Fibroblast of the conjunctiva (primary cell): ENCODE measurements at regions not wholly inside any gene's neighbourhood (a gene's known extent, or its start where the extent isn't known, plus 50 kb on each side); places are given as distances from the start of the nearest gene placed in this dataset.
A peak's percentile ranks its signal among the peaks of the same experiment; 100 is the strongest.
"Not testable (repeated sequence)": the region's sequence is repeated elsewhere in the genome, so short reads cannot be mapped to it uniquely, and the experiment has no call there.

Experiments
- DNase-seq: peaks from one replicate; pipeline ENCODE4 v3.0.0-alpha.2; 2010; ENCODE audit warnings: low read depth

DNA sequence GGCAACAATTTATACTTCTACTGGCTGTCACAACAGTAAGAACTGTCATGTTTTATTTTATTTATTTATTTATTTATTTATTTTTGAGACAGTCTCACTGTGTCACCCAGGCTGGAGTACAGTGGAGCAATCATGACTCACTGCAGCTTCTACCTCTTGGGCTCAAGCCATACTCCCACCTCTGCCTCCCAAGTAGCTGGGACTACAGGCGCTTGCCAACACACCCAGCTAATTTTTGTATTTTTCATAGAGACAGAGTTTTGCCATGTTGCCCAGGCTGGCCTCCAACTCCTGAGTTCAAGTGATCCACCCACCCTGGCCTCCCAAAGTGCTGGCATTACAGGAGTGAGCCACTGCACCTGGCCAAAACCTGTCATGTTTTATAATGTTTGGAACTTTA lies 255.1 kb upstream of the DUSP10 start:
- not testable (repeated sequence) for DNase-seq

DNA sequence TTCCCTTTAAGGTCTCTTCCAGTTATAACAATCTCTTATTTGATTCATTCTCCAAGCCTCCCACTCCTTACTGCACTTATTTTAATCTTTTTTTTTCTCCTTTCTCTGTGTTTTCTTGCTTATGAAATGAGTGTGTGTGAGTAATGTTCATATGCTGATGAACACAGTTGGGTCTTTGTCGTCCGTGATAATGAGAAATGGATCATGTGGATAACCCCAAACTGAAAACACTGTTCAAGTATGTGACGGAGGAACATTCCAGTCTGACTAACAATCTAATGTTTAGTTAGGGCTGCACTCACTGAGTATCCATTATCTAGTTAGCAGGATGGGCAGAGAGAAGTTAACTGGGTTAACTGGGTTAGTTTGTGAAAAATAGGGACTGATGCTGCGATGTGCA lies 253.1 kb upstream of the DUSP10 start:
- no peak for DNase-seq

DNA sequence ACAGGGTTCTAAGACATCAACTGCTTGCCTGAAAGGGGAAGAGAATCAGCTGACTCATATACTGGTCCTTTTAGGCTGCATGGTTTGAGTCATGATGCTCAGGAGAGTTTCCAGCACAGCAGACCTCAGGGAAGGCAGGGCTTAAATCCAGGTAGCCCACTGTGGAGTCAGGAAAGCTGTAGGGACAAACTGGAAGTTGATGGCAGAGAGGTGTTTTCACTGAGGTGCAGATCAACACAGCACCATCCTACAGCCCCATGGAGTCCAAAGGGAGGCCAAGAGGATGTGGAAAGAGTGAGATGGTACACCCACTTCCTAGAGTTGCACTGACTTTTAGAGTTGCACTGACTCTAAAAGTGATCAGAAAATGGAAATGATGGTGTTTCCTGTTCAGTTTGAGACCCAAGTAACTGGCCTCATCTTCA lies 252.4 kb upstream of the DUSP10 start:
- DNase-seq, result no peak

DNA sequence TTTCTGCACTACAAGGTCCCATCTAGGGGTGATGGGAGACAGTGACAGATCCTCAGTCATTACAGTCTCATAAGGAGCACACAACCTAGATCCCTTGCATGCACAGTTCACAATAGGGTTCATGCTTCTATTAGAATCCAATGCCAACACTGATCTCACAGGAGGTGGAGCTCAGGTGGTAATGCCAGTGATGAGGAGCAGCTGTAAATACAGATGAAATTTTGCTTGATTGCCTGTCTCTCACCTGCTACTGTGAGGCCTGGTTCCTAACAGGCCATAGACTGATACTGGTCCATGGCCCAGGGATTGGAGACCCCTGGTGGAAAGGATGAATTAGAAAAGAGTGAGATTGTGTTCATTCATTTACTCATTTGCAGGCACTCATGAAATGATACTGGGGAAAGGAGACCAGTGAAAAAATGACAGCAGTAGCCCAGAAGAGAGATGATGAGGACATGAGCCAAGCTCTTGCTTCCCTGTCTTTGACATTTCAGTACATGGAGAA lies 251.6 kb upstream of the DUSP10 start:
- no peak for DNase-seq

DNA sequence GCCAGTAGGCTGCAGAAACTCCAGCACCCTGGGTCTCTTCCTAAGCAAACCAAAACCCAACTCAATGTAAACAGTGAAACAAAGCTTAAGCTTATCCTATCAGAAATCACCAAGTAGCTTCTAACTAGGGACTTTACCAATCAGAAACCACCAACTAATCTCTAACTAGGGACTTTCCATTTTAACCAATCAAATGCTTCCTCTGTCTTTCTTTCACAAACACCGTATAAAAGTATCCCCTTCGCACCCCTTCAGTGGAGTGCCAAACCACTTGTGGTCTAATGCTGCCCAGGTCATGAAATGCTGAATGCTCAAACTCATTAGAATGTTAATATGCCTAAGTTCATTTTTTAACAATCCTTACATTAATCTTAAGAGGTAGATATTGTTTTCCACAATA lies 250.5 kb upstream of the DUSP10 start:
- no peak for DNase-seq

DNA sequence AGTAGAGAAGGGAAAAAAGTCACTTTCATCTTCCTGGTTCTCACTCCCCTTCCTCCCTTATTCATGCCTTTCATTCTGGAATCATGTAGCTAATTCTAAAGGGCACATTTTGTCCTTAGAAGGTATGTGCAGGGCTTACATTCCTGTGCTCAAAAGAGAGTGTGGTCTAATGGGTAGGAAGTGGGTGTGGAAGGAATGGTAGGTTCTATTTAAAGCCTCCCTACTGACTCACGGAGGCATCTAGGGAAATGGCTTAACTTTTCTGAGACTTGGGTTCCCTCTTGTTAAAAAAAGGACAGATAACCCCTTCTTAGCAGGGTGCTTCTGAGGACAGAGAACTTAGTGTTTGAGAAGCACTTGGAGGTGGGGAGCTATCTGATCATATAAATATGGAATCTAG lies 249.3 kb upstream of the DUSP10 start:
- DNase-seq, result no peak

DNA sequence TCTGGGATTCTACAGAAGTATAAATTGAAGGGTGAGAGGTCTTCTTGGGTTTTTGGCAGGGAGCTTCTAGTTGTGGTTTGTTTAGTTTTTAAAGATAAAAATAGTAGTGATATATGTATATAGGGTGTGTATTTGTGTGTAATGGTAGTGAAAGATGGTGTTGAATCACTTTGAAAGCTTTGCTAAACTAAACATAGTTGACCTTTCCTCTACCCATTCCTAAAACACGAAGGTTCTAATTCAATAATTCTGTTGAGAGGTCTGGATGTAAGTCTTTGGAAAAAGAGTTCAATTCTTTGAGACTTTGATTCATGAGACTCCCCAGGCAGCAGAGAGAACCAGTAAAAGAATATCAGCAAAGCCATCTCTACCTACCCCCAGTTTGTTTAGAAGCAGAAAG lies 247.9 kb upstream of the DUSP10 start:
- no peak for DNase-seq

DNA sequence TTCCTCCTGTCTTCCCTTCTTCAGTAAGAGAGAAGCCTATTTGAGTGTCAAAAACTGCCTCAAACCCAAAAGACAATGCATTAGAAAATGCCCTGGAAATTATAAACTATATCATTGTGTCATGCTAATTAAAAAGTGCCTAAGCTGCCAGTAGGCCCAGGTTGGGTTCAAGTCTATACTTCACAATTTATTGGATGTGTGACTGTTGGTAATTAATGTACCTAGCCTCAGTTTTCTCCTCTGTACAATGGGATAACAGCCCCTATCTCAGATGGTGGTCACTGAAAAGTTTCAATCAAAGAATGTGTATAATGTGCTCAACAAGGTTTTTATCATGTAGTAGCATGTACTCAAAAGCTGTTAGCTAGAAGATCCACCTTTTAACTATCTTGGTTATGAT lies 246.9 kb upstream of the DUSP10 start:
- no peak for DNase-seq

DNA sequence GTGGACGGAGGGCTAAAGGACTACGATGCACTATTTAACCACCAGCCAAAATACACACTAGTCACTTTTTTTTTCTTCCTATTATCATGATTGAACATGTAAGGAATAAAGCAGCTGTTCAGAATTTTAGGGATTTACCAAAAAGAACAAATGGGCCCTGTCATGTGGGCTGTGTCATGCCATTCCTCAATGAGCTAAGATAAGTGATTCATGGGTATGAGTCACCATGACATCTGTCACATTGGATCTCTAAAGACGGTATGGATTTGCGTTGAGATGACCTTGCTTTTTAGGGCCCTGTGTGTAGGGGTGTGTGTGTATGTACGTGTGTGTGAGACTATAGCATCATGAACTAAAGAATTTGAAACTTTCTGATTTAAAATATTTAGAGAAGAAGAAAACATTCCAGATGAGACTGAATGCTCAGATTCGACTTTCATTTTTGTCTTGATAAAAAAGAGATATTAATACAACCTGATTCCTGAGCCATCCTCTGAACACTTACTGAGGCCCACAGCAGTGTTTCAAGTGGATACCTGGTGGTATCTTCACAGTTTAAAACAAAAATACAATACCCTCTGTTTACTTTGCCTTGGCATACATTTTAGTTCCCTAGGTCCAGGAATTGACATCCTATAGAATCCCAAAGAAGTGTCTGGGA lies 246.1 kb upstream of the DUSP10 start:
- DNase-seq, result peak; percentile 62

DNA sequence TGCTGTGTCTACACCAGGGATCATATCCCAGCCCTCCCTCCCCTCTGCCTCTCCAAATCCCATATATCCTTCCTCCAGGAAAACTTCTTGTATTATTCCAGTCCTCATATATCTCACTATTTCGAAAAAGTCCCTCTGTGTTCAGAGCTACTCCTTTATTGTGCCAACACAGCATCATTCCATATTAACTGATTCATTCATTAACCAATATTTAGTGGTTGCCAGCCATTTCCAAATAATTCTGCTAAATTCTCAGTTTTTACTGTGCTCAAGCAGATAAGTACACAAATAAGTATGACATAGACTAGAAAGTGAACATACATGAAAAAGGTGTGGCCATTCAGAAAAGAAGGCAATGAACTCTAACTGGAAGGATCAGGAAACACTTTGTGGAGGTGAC lies 241.6 kb upstream of the DUSP10 start:
- no peak for DNase-seq

DNA sequence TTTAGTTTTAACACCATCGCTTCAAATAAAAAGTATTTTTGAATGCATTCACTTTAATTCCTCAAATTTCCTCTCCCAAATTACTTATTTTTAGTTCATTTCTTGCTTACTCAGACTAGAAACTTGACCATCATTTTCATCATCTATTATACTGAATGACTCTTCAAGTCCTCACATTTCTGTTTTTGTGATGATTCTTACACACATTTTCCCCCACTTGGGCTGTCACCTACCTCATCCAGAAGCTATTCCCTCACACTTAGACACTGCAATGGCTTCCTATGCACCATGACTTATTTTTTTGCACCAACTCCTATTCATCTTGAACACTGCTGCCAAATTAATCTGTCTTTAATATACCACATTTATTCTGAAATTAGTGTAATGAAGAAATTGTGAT lies 239.6 kb upstream of the DUSP10 start:
- DNase-seq, result no peak

DNA sequence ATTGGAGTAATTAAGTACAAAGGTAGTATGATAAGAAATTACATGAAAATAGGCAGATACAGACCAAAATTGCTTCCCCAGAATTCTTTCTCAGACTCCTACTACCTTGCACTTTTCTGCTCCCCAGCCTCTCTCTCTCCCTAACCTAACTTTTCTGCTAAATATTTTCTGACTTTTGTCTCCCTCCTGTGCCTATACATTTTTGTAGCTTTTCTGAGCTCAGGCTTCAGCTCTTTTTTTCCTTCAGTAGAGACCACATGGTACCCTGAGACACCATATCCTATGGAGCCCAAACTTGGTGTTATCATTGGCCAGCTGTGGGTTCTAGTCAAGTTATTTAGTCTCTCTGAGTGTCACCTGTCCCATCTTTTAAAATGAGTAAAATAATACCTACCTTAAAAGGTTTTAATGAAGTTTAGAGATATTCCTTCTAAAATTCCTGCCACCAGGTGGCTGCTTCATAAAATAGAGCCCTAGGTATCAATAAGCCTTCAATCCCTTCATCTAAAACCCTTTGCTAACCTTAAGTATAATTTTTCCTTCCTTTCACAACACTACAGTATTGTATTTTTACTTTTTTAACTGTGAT lies 237.6 kb upstream of the DUSP10 start:
- DNase-seq, result no peak

DNA sequence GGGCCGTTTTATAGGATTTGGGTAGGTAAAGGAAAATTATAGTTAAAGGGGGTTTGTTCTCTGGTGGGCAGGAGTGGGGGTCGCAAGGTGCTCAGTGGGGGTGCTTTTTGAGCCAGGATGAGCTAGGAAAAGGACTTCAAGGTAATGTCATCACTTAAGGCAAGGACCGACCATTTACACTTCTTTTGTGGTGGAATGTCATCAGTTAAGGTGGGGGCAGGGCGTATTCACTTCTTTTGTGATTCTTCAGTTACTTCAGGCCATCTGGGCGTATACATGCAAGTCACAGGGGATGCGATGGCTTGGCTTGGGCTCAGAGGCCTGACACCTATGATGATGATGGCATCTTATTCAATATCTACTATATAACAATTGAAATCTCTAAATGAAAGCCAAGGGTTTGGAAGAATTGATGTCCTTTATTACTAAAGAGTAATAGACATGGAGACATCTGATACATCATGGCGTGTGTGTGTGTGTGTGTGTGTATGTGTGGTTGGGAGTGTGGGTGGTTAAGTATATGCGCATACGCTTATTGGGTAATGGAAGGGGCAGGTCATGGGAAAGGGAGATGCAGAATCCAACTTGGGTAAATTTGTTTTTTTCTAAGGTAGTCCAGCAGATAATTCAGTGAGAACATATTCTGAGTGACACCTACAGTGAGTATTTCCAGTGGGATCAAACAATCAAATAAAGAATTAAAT lies 236.9 kb upstream of the DUSP10 start:
- DNase-seq, result not testable (repeated sequence)

DNA sequence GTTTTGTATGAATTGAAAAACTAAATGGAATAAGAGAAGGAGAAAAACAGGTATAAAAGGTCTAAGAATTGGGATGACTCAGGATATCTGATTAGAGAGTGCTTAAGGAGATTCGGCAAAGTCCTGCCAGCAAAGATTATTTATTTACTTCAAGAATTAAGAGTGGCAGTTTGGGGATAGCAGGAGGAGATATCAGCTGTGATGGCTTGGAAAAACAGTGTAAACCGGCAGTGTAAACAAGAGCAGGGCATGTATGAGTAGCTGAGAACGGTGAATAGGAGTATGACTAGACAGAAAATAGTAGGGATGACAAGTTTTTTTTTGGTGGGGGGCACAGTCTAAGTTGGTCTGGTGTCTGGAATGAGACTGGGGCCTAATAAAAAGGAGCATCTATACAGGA lies 231.9 kb upstream of the DUSP10 start:
- DNase-seq, result not testable (repeated sequence)

DNA sequence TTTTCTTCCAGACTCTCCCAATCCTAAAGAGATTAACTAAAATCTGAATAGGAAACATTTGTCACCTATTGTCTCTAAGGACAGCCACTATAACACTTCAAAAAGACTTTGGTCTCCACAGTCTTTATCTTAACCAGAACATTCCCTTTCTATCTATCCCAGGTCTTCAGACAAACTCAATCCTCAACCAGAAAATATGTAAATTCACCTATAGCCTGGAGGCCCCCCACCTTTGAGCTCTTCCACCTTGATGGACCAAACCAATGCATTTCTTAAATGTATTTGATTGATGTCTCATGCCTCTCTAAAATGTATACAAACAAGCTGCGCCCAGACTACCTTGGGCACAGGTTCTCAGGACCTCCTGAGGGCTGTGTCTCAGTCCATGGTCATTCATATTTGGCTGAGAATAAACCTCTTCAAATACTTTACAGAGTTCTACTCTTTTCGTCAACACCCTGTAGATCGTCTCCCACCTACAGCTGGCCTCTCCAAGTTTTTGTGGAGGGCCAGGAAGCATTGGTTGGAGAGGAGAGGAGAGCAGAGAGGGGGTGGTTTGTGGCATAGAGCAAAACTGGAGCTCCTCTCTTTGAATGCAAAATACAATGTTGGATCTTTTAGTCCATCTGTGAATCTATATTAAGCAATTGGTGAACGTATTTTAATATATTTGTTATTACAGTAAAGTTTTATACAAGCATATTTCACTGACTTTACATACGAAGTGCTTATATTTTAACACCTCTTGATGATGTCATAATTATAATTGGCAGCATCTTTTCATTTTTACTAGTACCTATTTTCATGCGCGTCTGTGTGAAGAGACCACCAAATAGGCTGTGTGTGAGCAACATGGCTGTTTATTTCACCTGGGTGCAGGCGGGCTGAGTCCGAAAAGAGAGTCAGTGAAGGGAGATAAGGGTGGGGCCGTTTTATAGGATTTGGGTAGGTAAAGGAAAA lies 230.7 kb upstream of the DUSP10 start:
- no peak for DNase-seq

DNA sequence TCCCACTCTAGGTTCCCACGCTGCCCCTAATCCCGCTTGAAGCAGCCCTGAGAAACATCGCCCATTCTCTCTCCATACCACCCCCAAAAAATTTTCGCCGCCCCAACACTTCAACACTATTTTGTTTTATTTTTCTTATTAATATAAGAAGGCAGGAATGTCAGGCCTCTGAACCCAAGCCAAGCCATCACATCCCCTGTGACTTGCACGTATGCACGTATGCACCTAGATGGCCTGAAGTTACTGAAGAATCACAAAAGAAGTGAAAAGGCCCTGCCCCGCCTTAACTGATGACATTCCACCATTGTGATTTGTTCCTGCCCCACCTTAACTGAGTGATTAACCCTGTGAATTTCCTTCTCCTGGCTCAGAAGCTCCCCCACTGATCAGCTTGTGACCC lies 229.1 kb upstream of the DUSP10 start:
- not testable (repeated sequence) for DNase-seq

DNA sequence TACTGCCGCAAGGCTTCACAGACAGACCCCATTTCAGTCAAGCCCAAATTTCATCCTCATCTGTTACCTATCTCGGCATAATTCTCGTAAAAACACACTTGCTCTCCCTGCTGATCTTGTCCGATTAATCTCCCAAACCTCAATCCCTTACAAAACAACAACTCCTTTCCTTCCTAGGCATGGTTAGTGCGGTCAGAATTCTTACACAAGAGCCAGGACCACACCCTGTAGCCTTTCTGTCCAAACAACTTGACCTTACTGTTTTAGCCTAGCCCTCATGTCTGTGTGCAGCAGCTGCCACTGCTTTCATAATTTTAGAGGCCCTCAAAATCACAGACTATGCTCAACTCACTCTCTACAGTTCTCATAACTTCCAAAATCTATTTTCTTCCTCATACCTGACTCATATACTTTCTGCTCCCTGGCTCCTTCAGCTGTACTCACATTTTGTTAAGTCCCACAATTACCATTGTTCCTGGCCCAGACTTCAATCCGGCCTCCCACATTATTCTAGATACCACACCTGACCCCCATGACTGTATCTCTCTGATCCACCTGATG lies 227.5 kb upstream of the DUSP10 start:
- not testable (repeated sequence) for DNase-seq

DNA sequence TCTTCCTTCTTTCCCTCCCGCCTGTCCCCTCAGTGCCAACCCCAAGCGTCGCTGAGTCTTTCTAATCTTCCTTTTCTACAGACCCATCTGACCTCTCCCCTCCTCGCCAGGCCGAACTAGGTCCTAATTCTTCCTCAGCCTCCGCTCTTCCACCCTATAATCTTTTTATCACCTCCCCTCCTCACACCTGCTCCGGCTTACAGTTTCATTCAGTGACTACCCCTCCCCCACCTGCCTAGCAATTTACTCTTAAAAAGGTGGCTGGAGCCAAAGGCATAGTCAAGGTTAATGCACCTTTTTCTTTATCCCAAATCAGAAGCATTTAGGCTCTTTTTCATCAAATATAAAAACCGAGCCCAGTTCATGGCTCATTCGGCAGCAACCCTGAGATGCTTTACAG lies 225.6 kb upstream of the DUSP10 start:
- DNase-seq, result not testable (repeated sequence)

DNA sequence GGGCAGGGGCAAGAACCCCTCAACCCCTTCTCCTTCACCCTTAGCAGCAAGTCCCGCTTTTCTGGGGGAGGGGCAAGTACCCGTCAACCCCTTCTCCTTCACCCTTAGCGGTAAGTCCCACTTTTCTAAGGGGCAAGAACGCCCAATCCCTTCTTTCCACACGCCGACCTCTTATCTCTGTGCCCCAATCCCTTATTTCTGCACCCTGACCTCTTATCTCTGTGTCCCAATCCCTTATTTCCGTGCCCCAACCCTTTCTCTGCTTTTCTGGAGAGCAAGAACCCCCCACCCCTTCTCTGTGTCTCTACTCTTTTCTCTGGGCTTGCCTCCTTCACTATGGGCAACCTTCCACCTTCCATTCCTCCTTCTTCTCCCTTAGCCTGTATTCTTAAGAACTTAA lies 225.0 kb upstream of the DUSP10 start:
- not testable (repeated sequence) for DNase-seq

DNA sequence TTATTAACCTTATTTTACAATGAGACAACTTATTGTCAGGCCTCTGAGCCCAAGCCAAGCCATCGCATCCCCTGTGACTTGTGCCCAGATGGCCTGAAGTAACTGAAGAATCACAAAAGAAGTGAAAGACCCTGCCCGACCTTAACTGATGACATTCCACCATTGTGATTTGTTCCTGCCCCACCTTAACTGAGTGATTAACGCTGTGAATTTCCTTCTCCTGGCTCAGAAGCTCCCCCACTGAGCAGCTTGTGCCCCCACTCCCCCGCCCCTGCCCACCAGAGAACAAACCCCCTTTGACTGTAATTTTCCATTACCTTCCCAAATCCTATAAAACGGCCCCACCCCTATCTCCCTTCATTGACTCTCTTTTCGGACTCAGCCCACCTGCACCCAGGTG lies 224.0 kb upstream of the DUSP10 start:
- not testable (repeated sequence) for DNase-seq

DNA sequence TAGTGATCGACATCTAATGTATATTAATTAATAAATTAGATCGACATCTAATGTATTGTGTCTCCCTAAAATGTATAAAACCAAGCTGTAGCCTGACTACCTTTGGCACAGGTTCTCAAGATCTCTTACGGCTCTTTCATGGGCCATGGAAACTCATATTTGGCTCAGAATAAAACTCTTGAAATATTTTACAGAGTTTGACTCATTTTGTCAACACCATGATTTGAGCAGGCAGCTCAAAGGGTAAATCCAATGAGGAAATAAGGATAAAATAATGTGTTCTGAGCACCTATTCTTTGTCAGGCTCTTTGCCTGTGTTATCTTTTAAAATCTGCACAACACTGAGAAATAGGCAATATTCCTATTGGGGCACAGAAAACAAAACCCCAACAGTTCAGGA lies 223.4 kb upstream of the DUSP10 start:
- DNase-seq, result no peak

DNA sequence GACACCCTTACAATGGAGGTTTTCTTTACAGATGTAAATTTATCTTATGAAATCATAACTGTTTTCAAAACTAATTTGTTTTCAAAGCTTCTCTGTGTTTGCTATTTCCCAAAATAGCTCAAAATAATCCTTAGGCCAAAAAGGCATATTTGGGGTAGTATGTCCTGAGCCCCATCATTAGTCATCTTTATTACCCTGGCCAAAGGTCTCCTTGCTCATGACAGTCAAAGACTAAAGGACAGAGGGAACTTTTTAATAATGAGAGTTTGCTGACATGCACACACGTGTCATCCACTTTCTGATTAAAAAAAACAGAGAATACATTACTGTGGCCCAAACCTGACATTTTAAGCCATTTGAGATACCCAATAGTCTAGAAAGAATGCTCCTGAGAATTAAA lies 221.9 kb upstream of the DUSP10 start:
- no peak for DNase-seq
